Activated CD4-positive, alpha-beta memory T cell treated with anti-CD3 and anti-CD28 coated beads for 36 hours (primary cell): ENCODE measurements at regions not wholly inside any gene's neighbourhood (a gene's known extent, or its start where the extent isn't known, plus 50 kb on each side); places are given as distances from the start of the nearest gene placed in this dataset.
"Not testable (repeated sequence)": the region's sequence is repeated elsewhere in the genome, so short reads cannot be mapped to it uniquely, and the experiment has no call there.

Source experiments
- CTCF ChIA-PET: fragments of 350-600 bp; sonication (Branson Sonifier 250); formaldehyde crosslinking; loops from one replicate; lab custom pipeline; 2021; ENCODE audit warnings: antibody characterized with exemption, inconsistent platforms; lab: Charles Lee
- POLR2A ChIA-PET: fragments of 350-600 bp; sonication (Branson Sonifier 250); formaldehyde crosslinking; loops from one replicate; lab custom pipeline; 2021; ENCODE audit warnings: antibody characterized with exemption; lab: Charles Lee
- DNase-seq: peaks from one replicate; pipeline ENCODE4 v3.0.0-alpha.2; 2020
- H3K27ac Mint-ChIP-seq: one replicate; pipeline ENCODE4 v1.8.0; 2021; ENCODE audit warnings: mixed read lengths
- H3K27me3 Mint-ChIP-seq: one replicate; pipeline ENCODE4 v1.8.0; 2021; ENCODE audit warnings: mixed read lengths
- H3K36me3 Mint-ChIP-seq: one replicate; pipeline ENCODE4 v1.8.0; 2021; ENCODE audit warnings: mixed read lengths
- H3K4me1 Mint-ChIP-seq: one replicate; pipeline ENCODE4 v1.8.0; 2021; ENCODE audit warnings: low read depth, mixed read lengths
- H3K4me3 Mint-ChIP-seq: one replicate; pipeline ENCODE4 v1.8.0; 2021; ENCODE audit warnings: mild to moderate bottlenecking, mixed read lengths
- H3K9me3 Mint-ChIP-seq: one replicate; pipeline ENCODE4 v1.8.0; 2021; ENCODE audit warnings: mixed read lengths
- intact Hi-C: fragments of 100-400 bp; cut with micrococcal nuclease; formaldehyde crosslinking; loops from one replicate; pipeline ENCODE4 v1.15.1; 2023

- intact Hi-C loops: no loop called here
- DNase-seq: no peak
- Mint-ChIP-seq H3K27me3 (no peaks in the 10 kb centered on the region), H3K4me1 (no peaks in the 10 kb centered on the region), H3K9me3 (no peaks in the 10 kb centered on the region), H3K27ac (no peak overlapping the region), H3K36me3 (no peaks in the 10 kb centered on the region), H3K4me3 (no peak overlapping the region)
- ChIA-PET CTCF (no interaction called here), POLR2A (no interaction called here)
Measured at GRCh38 chr9:82883436-82883835, 179.5 kb downstream of the RASEF start.

GRCh38 chr9:82883974-82884373, 179.0 kb downstream of the RASEF start:
- H3K27me3 Mint-ChIP-seq, H3K4me3 Mint-ChIP-seq, POLR2A ChIA-PET, H3K27ac Mint-ChIP-seq, intact Hi-C loops, H3K9me3 Mint-ChIP-seq, CTCF ChIA-PET, H3K4me1 Mint-ChIP-seq, H3K36me3 Mint-ChIP-seq, DNase-seq: not testable (repeated sequence)

- Mint-ChIP-seq H3K36me3 (no peaks in the 10 kb centered on the region), H3K4me3 (no peak overlapping the region), H3K27me3 (no peaks in the 10 kb centered on the region), H3K27ac (no peak overlapping the region), H3K4me1 (no peaks in the 10 kb centered on the region), H3K9me3 (no peaks in the 10 kb centered on the region)
- no peak for DNase-seq
- POLR2A ChIA-PET: no interaction called here
- CTCF ChIA-PET: no interaction called here
- intact Hi-C loops: no loop called here
Measured at GRCh38 chr9:82890401-82890800, 172.5 kb downstream of the RASEF start.

GRCh38 chr9:82890865-82891264, 172.1 kb downstream of the RASEF start:
- Mint-ChIP-seq H3K4me1 (no peaks in the 10 kb centered on the region), H3K9me3 (no peaks in the 10 kb centered on the region), H3K27me3 (no peaks in the 10 kb centered on the region), H3K36me3 (no peaks in the 10 kb centered on the region), H3K4me3 (no peak overlapping the region), H3K27ac (no peak overlapping the region)
- POLR2A ChIA-PET: no interaction called here
- intact Hi-C loops: no loop called here
- no peak for DNase-seq
- CTCF ChIA-PET: no interaction called here

DNA sequence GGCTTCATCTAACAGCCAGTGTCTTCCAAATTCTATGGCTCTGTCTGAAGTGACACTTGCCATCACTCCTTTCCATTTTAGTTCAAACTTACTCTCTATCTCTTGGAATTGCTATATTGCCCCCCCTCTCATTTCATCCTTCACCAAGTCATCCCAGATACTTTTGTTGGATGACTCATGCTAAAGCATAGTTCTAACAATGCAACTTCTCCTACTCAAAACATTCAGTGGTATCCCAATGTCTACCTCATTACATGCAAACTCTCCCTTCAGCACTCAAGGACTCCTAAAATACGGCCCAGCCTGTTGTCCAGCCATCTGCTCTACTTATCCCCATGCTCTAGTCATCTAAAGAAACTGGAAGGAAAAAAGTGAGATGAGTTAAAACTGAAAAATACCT, 171.6 kb downstream of the RASEF start:
- Mint-ChIP-seq H3K36me3 (no peaks in the 10 kb centered on the region), H3K4me1 (no peaks in the 10 kb centered on the region), H3K4me3 (no peak overlapping the region), H3K27ac (no peak overlapping the region), H3K27me3 (no peaks in the 10 kb centered on the region), H3K9me3 (no peaks in the 10 kb centered on the region)
- CTCF ChIA-PET: no interaction called here
- intact Hi-C loops: no loop called here
- no peak for DNase-seq
- POLR2A ChIA-PET: no interaction called here

DNA sequence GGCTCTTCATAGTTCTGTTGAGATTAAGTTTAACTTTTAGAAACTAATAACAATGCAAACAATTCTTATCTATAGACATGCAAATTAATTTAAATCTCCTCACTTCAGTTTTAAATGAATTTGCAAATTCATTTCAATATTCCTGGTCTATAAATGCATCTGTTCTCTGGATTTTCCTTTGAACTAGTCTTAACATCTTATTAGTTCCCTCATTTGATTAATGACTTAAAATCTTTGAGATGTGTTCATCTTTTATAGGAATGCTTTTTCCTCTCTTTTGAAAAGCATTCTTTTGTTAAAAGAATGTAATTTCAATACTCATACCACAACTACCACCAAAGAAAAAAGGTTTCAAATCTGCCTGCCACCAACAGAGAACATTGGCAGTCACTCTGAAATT, 169.4 kb downstream of the RASEF start:
- H3K4me1 Mint-ChIP-seq: no peaks in the 10 kb centered on the region
- POLR2A ChIA-PET: no interaction called here
- DNase-seq: no peak

GRCh38 chr9:82894548-82894947, 168.4 kb downstream of the RASEF start:
- CTCF ChIA-PET: no interaction called here
- POLR2A ChIA-PET: no interaction called here
- DNase-seq: no peak
- intact Hi-C loops: no loop called here
- Mint-ChIP-seq H3K4me3 (no peak overlapping the region), H3K9me3 (no peaks in the 10 kb centered on the region), H3K27ac (no peak overlapping the region), H3K27me3 (no peaks in the 10 kb centered on the region), H3K36me3 (no peaks in the 10 kb centered on the region), H3K4me1 (no peaks in the 10 kb centered on the region)

More for the DNA sequence above, 169.4 kb downstream of the RASEF start:
- H3K27ac Mint-ChIP-seq: no peak overlapping the region
- H3K36me3 Mint-ChIP-seq: no peaks in the 10 kb centered on the region
- no peaks in the 10 kb centered on the region for H3K9me3 Mint-ChIP-seq
- H3K4me3 Mint-ChIP-seq: no peak overlapping the region
- CTCF ChIA-PET: no interaction called here
- H3K27me3 Mint-ChIP-seq: no peaks in the 10 kb centered on the region
- intact Hi-C loops: no loop called here

- Mint-ChIP-seq H3K27me3 (no peaks in the 10 kb centered on the region), H3K9me3 (no peaks in the 10 kb centered on the region), H3K36me3 (no peaks in the 10 kb centered on the region), H3K4me3 (no peak overlapping the region), H3K4me1 (no peaks in the 10 kb centered on the region), H3K27ac (no peak overlapping the region)
- intact Hi-C loops: no loop called here
- DNase-seq: no peak
- ChIA-PET POLR2A (no interaction called here), CTCF (no interaction called here)
Measured at GRCh38 chr9:82894961-82895821, 167.8 kb downstream of the RASEF start.

- no peaks in the 10 kb centered on the region for H3K4me1 Mint-ChIP-seq
- ChIA-PET POLR2A (no interaction called here), CTCF (no interaction called here)
- H3K9me3 Mint-ChIP-seq: no peaks in the 10 kb centered on the region
- intact Hi-C loops: no loop called here
- no peak overlapping the region for H3K4me3 Mint-ChIP-seq
- DNase-seq: no peak
- no peaks in the 10 kb centered on the region for H3K27me3 Mint-ChIP-seq
- no peaks in the 10 kb centered on the region for H3K36me3 Mint-ChIP-seq
- H3K27ac Mint-ChIP-seq: no peak overlapping the region
Measured at GRCh38 chr9:82895822-82896110, 167.2 kb downstream of the RASEF start.

DNA sequence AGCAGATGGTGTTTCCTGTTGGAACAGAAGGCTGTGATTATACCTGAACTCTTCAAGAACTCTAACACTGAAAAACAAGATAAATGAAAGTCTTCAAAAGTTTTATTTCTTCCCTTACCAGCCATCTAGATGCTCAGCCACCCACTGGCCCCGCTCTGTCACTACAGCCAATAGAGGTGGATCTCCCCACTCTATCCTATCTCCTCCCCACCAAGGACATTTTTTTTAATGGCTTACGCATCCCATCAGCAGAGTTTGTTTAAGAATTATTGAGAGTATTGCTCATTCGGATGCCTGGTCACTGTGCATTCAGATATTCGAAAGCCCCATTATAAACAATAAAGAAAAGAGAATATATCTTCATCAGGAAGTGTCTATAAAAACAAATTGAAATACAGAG, 159.4 kb downstream of the RASEF start:
- H3K27me3 Mint-ChIP-seq: no peaks in the 10 kb centered on the region
- no peak overlapping the region for H3K4me3 Mint-ChIP-seq
- H3K9me3 Mint-ChIP-seq: peaks cover 5% of the 10 kb centered on the region
- DNase-seq: no peak
- POLR2A ChIA-PET: no interaction called here
- CTCF ChIA-PET: no interaction called here
- intact Hi-C loops: no loop called here
- no peak overlapping the region for H3K27ac Mint-ChIP-seq
- no peaks in the 10 kb centered on the region for H3K36me3 Mint-ChIP-seq
- H3K4me1 Mint-ChIP-seq: no peaks in the 10 kb centered on the region

DNA sequence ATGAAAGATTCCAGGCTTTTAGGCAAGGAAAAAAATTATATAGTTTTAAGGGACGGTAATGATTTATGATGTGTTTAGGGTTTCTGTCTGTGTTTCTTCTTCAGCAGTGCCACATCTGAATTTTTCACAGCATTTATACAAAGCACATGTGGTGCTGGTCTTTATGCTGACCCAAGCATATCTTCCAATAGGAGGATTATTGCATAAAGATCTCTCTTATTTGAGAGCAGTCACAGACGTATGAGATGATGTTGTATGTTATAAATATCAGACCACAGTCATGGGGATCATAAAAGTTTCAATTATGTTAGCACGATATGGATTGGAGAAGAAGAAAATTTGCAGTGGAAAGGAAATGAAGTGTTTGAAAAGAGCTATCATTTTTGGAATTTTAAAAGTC, 150.9 kb downstream of the RASEF start:
- Mint-ChIP-seq H3K4me3 (no peak overlapping the region), H3K9me3 (peaks cover 20% of the 10 kb centered on the region), H3K36me3 (peaks cover 5% of the 10 kb centered on the region), H3K27me3 (no peaks in the 10 kb centered on the region), H3K27ac (no peak overlapping the region), H3K4me1 (no peaks in the 10 kb centered on the region)
- POLR2A ChIA-PET: no interaction called here
- DNase-seq: no peak
- intact Hi-C loops: no loop called here
- CTCF ChIA-PET: no interaction called here

- DNase-seq: no peak
- peaks cover 5% of the 10 kb centered on the region for H3K36me3 Mint-ChIP-seq
- no peaks in the 10 kb centered on the region for H3K27me3 Mint-ChIP-seq
- H3K9me3 Mint-ChIP-seq: peaks cover 22% of the 10 kb centered on the region
- no peak overlapping the region for H3K27ac Mint-ChIP-seq
- ChIA-PET CTCF (no interaction called here), POLR2A (no interaction called here)
- intact Hi-C loops: no loop called here
- H3K4me3 Mint-ChIP-seq: no peak overlapping the region
- H3K4me1 Mint-ChIP-seq: no peaks in the 10 kb centered on the region
Measured at GRCh38 chr9:82912645-82913044, 150.3 kb downstream of the RASEF start.

- DNase-seq, H3K27ac Mint-ChIP-seq, H3K36me3 Mint-ChIP-seq, H3K4me3 Mint-ChIP-seq, intact Hi-C loops, POLR2A ChIA-PET, H3K27me3 Mint-ChIP-seq, CTCF ChIA-PET, H3K4me1 Mint-ChIP-seq: not testable (repeated sequence)
- H3K9me3 Mint-ChIP-seq: peaks cover 22% of the 10 kb centered on the region
Measured at GRCh38 chr9:82916238-82916637, 146.7 kb downstream of the RASEF start.
